ENCODE measurements at regions not wholly inside any gene's neighbourhood (a gene's known extent, or its start where the extent isn't known, plus 50 kb on each side); places are given as distances from the start of the nearest gene placed in this dataset.

DNA sequence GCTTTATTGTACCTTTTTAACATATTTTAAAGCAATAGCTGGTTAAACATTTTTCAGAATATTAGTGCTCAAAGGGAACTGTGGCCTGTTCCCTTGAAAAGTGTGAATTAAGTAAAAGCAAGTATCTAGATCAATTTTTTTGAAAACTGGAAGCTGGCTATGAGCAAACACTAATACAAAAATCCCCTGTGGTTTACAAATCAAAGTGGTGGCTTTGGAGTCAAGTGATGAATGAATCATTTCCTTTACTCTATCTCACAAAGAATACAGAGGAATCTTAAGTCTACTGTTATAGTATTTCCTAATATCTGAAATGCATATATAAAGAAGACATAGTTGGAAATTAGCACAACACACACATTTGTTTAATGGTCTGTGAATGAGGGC is 212.4 kb upstream of the C9orf72 start:
- TF ChIP-seq POLR2A (IDR thresholded peaks at IDR 0.05; ENCODE audit: low read depth, low read length) (no peak), CTCF (conservative IDR thresholded peaks at IDR 0.05; ENCODE audit: low read depth, low read length) (no peak), CEBPB (IDR thresholded peaks at IDR 0.05; ENCODE audit: low read depth, low read length) (no peak), MAZ (IDR thresholded peaks at IDR 0.05; ENCODE audit: borderline replicate concordance, low read depth, low read length) (no peak), NFE2L2 (IDR thresholded peaks at IDR 0.05; ENCODE audit: low read depth, low read length) (no peak), RFX5 (IDR thresholded peaks at IDR 0.05; ENCODE audit: low read depth, low read length) (no peak), BHLHE40 (IDR thresholded peaks at IDR 0.05; ENCODE audit: low read depth, low read length) (no peak), CHD1 (IDR thresholded peaks at IDR 0.05; ENCODE audit: low read depth, low read length) (no peak), RAD21 (IDR thresholded peaks at IDR 0.05; ENCODE audit: low read length) (no peak), SMC3 (IDR thresholded peaks at IDR 0.05; ENCODE audit: low read depth, low read length) (no peak), MAFK (IDR thresholded peaks at IDR 0.05; ENCODE audit: low read depth, low read length) (no peak), MXI1 (IDR thresholded peaks at IDR 0.05; ENCODE audit: borderline replicate concordance, low read depth, low read length) (no peak), FOS (IDR thresholded peaks at IDR 0.05; ENCODE audit: low read depth, low read length) (no peak)
- TF ChIP-seq, protein P1, sequence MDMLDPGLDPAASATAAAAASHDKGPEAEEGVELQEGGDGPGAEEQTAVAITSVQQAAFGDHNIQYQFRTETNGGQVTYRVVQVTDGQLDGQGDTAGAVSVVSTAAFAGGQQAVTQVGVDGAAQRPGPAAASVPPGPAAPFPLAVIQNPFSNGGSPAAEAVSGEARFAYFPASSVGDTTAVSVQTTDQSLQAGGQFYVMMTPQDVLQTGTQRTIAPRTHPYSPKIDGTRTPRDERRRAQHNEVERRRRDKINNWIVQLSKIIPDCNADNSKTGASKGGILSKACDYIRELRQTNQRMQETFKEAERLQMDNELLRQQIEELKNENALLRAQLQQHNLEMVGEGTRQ (IDR thresholded peaks at IDR 0.05; ENCODE audit: low read depth, low read length): no peak
